Thymus (tissue), 11 donors: ENCODE measurements at regions not wholly inside any gene's neighbourhood (a gene's known extent, or its start where the extent isn't known, plus 50 kb on each side); places are given as distances from the start of the nearest gene placed in this dataset.

Experiments used
- DNase-seq, 9 donors: peaks; one replicate each; pipeline ENCODE4 v3.0.0-alpha.2; 2013; ENCODE audit warnings: low spot score in 9 of 9, low read depth in 6 of 9, missing footprints in 1 of 9
- H3K27ac ChIP-seq, 2 donors: one replicate each; pipeline ENCODE4 v1.5.1; 2013; ENCODE audit warnings: control low read depth in 1 of 2, low read depth in 1 of 2, low read length in 1 of 2, mild to moderate bottlenecking in 1 of 2, moderate library complexity in 1 of 2
- H3K27me3 ChIP-seq, 2 donors: one replicate each; pipeline ENCODE4 v1.5.1; 2013; ENCODE audit warnings: low read length in 1 of 2; ENCODE audit not compliant: control insufficient read depth in 2 of 2, insufficient read depth in 1 of 2
- H3K36me3 ChIP-seq, 2 donors: one replicate each; pipeline ENCODE4 v1.5.1; 2013; ENCODE audit warnings: low read length in 1 of 2, mild to moderate bottlenecking in 1 of 2, moderate library complexity in 1 of 2; ENCODE audit not compliant: control insufficient read depth in 2 of 2, insufficient read depth in 2 of 2
- H3K4me1 ChIP-seq, 2 donors: one replicate each; pipeline ENCODE4 v1.5.1; 2013; ENCODE audit warnings: low read length in 2 of 2; ENCODE audit not compliant: control insufficient read depth in 2 of 2, insufficient read depth in 2 of 2
- H3K4me3 ChIP-seq, 2 donors: one replicate each; pipeline ENCODE4 v1.5.1; 2013; ENCODE audit warnings: low read length in 2 of 2, control low read depth in 1 of 2, mild to moderate bottlenecking in 1 of 2
- H3K9me3 ChIP-seq, 2 donors: one replicate each; pipeline ENCODE4 v1.5.1; 2013; ENCODE audit warnings: low read length in 1 of 2, mild to moderate bottlenecking in 1 of 2; ENCODE audit not compliant: control insufficient read depth in 2 of 2, insufficient read depth in 1 of 2
- WGBS: extraction: QIAGEN DNeasy Blood & Tissue Kit; methylation state at CpG from one replicate; pipeline ENCODE4 v1.1.7; 2013; 5-methylcytosine and 5-hydroxymethylcytosine counted together
- donor health status: healthy.

- WGBS = 99% methylated on average over 1 of the region's 1 CpG
- H3K27ac ChIP-seq = no peak overlapping the region
Measured at GRCh38 chr18:28338316-28338715, 161.4 kb upstream of the CDH2 start.

DNA sequence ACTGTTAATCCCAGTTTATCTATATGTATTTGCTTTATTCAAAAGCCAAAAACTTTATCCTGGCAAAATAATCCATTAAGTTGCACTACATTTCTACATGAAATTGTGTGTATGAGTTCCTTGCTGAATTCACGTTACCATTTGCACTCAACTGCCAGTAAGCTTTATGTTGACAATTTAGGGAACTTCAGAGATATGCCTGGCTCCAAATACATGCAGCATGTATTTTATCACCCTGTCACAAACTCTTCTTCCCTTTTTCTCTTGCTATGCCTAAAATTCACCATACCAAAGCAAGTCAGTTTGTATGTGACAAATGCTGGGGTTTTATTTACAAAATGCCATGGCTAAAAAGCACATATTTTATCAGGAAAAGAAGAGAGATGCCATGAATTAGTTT, 157.6 kb upstream of the CDH2 start:
- no peak overlapping the region for H3K27ac ChIP-seq
- no peaks in the 10 kb centered on the region for H3K36me3 ChIP-seq
- H3K27me3 ChIP-seq = no peaks in the 10 kb centered on the region
- H3K4me1 ChIP-seq = no peaks in the 10 kb centered on the region
- no peak overlapping the region for H3K4me3 ChIP-seq
- H3K9me3 ChIP-seq = no peaks in the 10 kb centered on the region
- WGBS = 46% methylated on average over 1 of the region's 1 CpG
- DNase-seq = no peak

More at GRCh38 chr18:28338316-28338715, 161.4 kb upstream of the CDH2 start:
- Histone ChIP-seq H3K27me3 (no peaks in the 10 kb centered on the region), H3K4me3 (no peak overlapping the region), H3K9me3 (no peaks in the 10 kb centered on the region), H3K36me3 (no peaks in the 10 kb centered on the region), H3K4me1 (no peaks in the 10 kb centered on the region)
- no peak for DNase-seq

GRCh38 chr18:28332071-28332470, 155.1 kb upstream of the CDH2 start:
- DNase-seq = no peak
- no peaks in the 10 kb centered on the region for H3K27me3 ChIP-seq
- WGBS = 55% methylated on average over 3 of the region's 3 CpGs
- no peaks in the 10 kb centered on the region for H3K4me1 ChIP-seq
- no peaks in the 10 kb centered on the region for H3K36me3 ChIP-seq
- H3K4me3 ChIP-seq = no peak overlapping the region
- H3K9me3 ChIP-seq = no peaks in the 10 kb centered on the region
- H3K27ac ChIP-seq = no peak overlapping the region

GRCh38 chr18:28331551-28331950, 154.6 kb upstream of the CDH2 start:
- Histone ChIP-seq H3K27ac (no peak overlapping the region), H3K9me3 (no peaks in the 10 kb centered on the region), H3K4me1 (no peaks in the 10 kb centered on the region), H3K27me3 (no peaks in the 10 kb centered on the region), H3K36me3 (no peaks in the 10 kb centered on the region), H3K4me3 (no peak overlapping the region)
- WGBS = 85% methylated on average over 4 of the region's 4 CpGs
- no peak for DNase-seq

- 90% methylated on average over 3 of the region's 3 CpGs for WGBS
- Histone ChIP-seq H3K9me3 (peaks cover 0 to 3% of the 10 kb centered on the region in 2 donors), H3K27me3 (no peaks in the 10 kb centered on the region), H3K4me1 (no peaks in the 10 kb centered on the region), H3K36me3 (no peaks in the 10 kb centered on the region), H3K4me3 (no peak overlapping the region), H3K27ac (no peak overlapping the region)
- no peak for DNase-seq
Measured at GRCh38 chr18:28313602-28314001, 136.7 kb upstream of the CDH2 start.

GRCh38 chr18:28288784-28289183, 111.9 kb upstream of the CDH2 start:
- Histone ChIP-seq H3K27me3 (no peaks in the 10 kb centered on the region), H3K36me3 (no peaks in the 10 kb centered on the region)
- WGBS = 93% methylated on average over 5 of the region's 5 CpGs

GRCh38 chr18:28287146-28287545, 110.2 kb upstream of the CDH2 start:
- DNase-seq = no peak
- no peak overlapping the region for H3K27ac ChIP-seq
- H3K4me1 ChIP-seq = no peaks in the 10 kb centered on the region
- H3K4me3 ChIP-seq = no peak overlapping the region
- H3K27me3 ChIP-seq = no peaks in the 10 kb centered on the region
- no peaks in the 10 kb centered on the region for H3K36me3 ChIP-seq
- peaks cover 0 to 2% of the 10 kb centered on the region in 2 donors for H3K9me3 ChIP-seq

More at GRCh38 chr18:28288784-28289183, 111.9 kb upstream of the CDH2 start:
- Histone ChIP-seq H3K4me1 (no peaks in the 10 kb centered on the region), H3K9me3 (no peaks in the 10 kb centered on the region), H3K27ac (no peak overlapping the region), H3K4me3 (no peak overlapping the region)
- DNase-seq = no peak

DNA sequence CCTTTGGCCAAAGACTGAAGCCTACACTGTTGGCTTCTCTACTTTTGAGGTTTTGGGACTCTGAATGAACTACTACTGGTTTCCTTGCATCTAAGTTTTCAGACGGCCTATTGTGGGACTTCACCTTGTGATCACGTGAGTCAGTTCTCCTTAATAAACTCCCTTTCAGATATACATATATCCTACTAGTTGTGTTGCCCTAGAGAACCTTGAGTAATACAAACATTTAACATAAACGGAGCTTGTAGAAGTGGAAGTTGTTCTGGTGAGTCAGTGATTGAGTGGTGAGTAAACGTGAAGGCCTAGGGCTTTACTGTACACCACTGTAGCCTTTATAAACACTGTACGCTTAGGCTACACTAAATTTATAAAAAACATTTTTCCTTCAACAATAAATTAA, 107.2 kb upstream of the CDH2 start:
- Histone ChIP-seq H3K4me3 (no peak overlapping the region), H3K9me3 (peaks cover 0 to 7% of the 10 kb centered on the region in 2 donors), H3K27me3 (no peaks in the 10 kb centered on the region), H3K27ac (no peak overlapping the region), H3K4me1 (no peaks in the 10 kb centered on the region), H3K36me3 (no peaks in the 10 kb centered on the region)
- WGBS = 81% methylated on average over 5 of the region's 5 CpGs
- no peak for DNase-seq

GRCh38 chr18:28281400-28281799, 104.5 kb upstream of the CDH2 start:
- no peaks in the 10 kb centered on the region for H3K36me3 ChIP-seq
- DNase-seq = no peak
- WGBS = 68% methylated on average over 2 of the region's 2 CpGs
- no peak overlapping the region for H3K27ac ChIP-seq
- H3K27me3 ChIP-seq = no peaks in the 10 kb centered on the region
- H3K4me3 ChIP-seq = no peak overlapping the region
- peaks cover 0 to 7% of the 10 kb centered on the region in 2 donors for H3K9me3 ChIP-seq
- H3K4me1 ChIP-seq = no peaks in the 10 kb centered on the region

GRCh38 chr18:28269750-28270149, 92.8 kb upstream of the CDH2 start:
- Histone ChIP-seq H3K4me3 (no peak overlapping the region), H3K27me3 (no peaks in the 10 kb centered on the region), H3K27ac (no peak overlapping the region), H3K4me1 (no peaks in the 10 kb centered on the region), H3K9me3 (no peaks in the 10 kb centered on the region), H3K36me3 (no peaks in the 10 kb centered on the region)
- DNase-seq = no peak
- WGBS = 90% methylated on average over 2 of the region's 2 CpGs
